Transverse colon (tissue), 3 donors: ENCODE measurements at regions not wholly inside any gene's neighbourhood (a gene's known extent, or its start where the extent isn't known, plus 50 kb on each side); places are given as distances from the start of the nearest gene placed in this dataset.

Experiments
- POLR2A ChIP-seq: fragments of 450-650 bp; IDR thresholded peaks from one replicate; pipeline ENCODE4 v1.6.1; 2016; ENCODE audit warnings: antibody characterized with exemption, mild to moderate bottlenecking, moderate library complexity
- TF ChIP-seq, protein P1 (sequence below), 5 experiments: fragments of 200-600 bp in 3 of 5; fragments of 450-650 bp in 2 of 5; sonication (generic) in 3 of 5; IDR thresholded peaks; 1 replicate in 2 of 5; 2 replicates in 3 of 5; pipeline ENCODE4 v1.5.1; 2016 to 2017; ENCODE audit warnings: antibody characterized with exemption in 5 of 5, inconsistent platforms in 3 of 5, mild to moderate bottlenecking in 2 of 5, moderate library complexity in 1 of 5

DNA sequence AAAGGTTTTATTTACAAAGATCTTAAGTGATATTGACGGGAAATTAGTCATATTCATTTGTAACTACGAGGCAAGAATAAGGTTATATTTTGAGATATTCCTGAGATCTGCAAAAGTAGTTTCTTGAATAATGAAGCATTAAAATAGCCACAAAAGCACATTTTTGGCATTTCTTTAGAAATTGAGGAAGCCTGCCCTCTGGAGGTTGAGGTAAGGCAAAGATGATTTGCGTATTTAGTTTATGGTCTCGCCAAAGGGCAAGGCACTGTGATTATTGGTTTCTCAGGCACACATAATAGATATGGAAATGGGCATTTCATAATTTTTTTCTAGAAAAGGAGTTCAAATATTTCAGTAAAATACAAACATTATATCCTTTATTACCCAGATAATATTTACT is 143.7 kb upstream of the RPRM start:
- TF ChIP-seq POLR2A = no peak
- TF ChIP-seq, protein P1, sequence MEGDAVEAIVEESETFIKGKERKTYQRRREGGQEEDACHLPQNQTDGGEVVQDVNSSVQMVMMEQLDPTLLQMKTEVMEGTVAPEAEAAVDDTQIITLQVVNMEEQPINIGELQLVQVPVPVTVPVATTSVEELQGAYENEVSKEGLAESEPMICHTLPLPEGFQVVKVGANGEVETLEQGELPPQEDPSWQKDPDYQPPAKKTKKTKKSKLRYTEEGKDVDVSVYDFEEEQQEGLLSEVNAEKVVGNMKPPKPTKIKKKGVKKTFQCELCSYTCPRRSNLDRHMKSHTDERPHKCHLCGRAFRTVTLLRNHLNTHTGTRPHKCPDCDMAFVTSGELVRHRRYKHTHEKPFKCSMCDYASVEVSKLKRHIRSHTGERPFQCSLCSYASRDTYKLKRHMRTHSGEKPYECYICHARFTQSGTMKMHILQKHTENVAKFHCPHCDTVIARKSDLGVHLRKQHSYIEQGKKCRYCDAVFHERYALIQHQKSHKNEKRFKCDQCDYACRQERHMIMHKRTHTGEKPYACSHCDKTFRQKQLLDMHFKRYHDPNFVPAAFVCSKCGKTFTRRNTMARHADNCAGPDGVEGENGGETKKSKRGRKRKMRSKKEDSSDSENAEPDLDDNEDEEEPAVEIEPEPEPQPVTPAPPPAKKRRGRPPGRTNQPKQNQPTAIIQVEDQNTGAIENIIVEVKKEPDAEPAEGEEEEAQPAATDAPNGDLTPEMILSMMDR (IDR thresholded peaks at IDR 0.05) = no peak
